ENCODE measurements at regions not wholly inside any gene's neighbourhood (a gene's known extent, or its start where the extent isn't known, plus 50 kb on each side); places are given as distances from the start of the nearest gene placed in this dataset.

DNA sequence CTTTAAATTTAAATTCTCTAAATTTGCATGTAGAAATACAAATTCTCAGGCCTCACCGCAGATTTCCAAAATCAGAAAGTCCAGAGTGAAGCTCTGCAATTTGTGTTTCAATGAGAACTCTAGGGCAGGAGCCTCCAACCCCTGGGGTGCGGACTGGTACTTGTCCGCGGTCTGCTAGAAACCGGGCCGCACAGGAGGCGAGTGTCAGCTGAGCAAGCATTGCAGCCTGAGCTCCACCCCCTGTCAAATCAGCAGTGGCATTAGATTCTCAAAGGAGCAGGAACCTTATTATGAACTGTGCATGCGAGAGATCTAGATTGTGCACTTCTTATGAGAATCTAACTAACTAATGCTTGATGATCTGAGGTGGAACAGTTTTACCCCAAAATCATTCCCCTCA, 203.0 kb upstream of the PCSK2 start:
- Histone ChIP-seq H3K36me3 (ENCODE audit: insufficient read depth, low read length) (no peaks in the 10 kb centered on the region), H4K20me1 (ENCODE audit: insufficient read depth, low read length) (no peaks in the 10 kb centered on the region), H3K9me3 (ENCODE audit: insufficient read depth, low read depth, low read length) (no peaks in the 10 kb centered on the region), H3K27me3 (ENCODE audit: insufficient read depth, low read length) (no peaks in the 10 kb centered on the region), H2AFZ (ENCODE audit: low read depth, low read length) (peak overlapping the region; percentile 28), H3K79me2 (ENCODE audit: insufficient read depth, low read length) (no peaks in the 10 kb centered on the region), H3K4me3 (ENCODE audit: insufficient read depth, low read depth, low read length) (peak overlapping the region; percentile 37), H3K4me1 (ENCODE audit: insufficient read depth, low read length) (peaks cover 15% of the 10 kb centered on the region), H3K9ac (ENCODE audit: low read length) (no peak overlapping the region), H3K4me2 (ENCODE audit: low read length) (peak overlapping the region; percentile 73), H3K27ac (ENCODE audit: low read depth, low read length) (peak overlapping the region; percentile 57)
- Mint-ChIP-seq H3K27ac (ENCODE audit: unreplicated experiment) (peak overlapping the region; percentile 98), H3K4me3 (ENCODE audit: unreplicated experiment) (peak overlapping the region; percentile 74), H3K9me3 (ENCODE audit: unreplicated experiment) (peaks cover 5% of the 10 kb centered on the region), H3K27me3 (ENCODE audit: low read depth, unreplicated experiment) (peaks cover 3% of the 10 kb centered on the region), H3K4me1 (ENCODE audit: low read depth, unreplicated experiment) (peaks cover 34% of the 10 kb centered on the region), H3K36me3 (ENCODE audit: low read depth, unreplicated experiment) (no peaks in the 10 kb centered on the region)
- DNase-seq (ENCODE audit: low read depth) (peak; percentile 20), FAIRE-seq (no peak)
- TF ChIP-seq, protein P1, sequence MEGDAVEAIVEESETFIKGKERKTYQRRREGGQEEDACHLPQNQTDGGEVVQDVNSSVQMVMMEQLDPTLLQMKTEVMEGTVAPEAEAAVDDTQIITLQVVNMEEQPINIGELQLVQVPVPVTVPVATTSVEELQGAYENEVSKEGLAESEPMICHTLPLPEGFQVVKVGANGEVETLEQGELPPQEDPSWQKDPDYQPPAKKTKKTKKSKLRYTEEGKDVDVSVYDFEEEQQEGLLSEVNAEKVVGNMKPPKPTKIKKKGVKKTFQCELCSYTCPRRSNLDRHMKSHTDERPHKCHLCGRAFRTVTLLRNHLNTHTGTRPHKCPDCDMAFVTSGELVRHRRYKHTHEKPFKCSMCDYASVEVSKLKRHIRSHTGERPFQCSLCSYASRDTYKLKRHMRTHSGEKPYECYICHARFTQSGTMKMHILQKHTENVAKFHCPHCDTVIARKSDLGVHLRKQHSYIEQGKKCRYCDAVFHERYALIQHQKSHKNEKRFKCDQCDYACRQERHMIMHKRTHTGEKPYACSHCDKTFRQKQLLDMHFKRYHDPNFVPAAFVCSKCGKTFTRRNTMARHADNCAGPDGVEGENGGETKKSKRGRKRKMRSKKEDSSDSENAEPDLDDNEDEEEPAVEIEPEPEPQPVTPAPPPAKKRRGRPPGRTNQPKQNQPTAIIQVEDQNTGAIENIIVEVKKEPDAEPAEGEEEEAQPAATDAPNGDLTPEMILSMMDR (IDR thresholded peaks at IDR 0.05; ENCODE audit: insufficient read depth, low read depth, low read length), result no peak

DNA sequence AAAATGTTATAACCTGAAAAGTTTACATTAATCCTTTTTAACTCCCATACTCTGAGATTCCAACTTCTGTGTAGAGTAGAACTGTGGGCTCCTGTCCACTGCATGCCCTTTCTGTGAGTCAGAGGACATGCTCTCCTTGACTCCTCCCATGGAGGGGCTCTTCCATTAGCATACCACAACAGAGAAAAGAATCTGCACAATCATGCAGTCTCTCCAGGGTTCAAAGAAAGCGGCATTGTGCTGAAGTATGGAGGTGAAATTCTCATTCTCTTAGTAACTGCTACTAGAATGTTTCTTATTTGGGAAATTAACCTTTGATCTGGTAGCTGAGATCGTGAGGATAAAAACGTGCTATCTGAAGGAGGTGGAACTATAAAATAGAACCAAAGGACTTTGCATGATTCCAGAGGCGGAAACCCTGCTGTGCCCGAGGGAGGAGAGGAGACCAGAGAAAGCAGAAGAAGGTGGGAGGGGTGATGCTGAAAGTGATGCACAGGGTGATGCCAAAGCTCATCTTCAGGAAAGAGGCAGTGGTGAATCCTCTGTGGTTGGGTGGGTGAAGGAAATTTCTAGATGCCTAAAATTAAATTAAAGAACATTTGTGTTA, 202.2 kb upstream of the PCSK2 start:
- peak overlapping the region; percentile 73 for H3K4me2 ChIP-seq (ENCODE audit: low read length)
- no peaks in the 10 kb centered on the region for H3K79me2 ChIP-seq (ENCODE audit: insufficient read depth, low read length)
- Mint-ChIP-seq H3K4me1 (ENCODE audit: low read depth, unreplicated experiment) (peaks cover 34% of the 10 kb centered on the region), H3K27me3 (ENCODE audit: low read depth, unreplicated experiment) (peaks cover 3% of the 10 kb centered on the region), H3K4me3 (ENCODE audit: unreplicated experiment) (peak overlapping the region; percentile 46), H3K9me3 (ENCODE audit: unreplicated experiment) (peaks cover 5% of the 10 kb centered on the region), H3K27ac (ENCODE audit: unreplicated experiment) (peak overlapping the region; percentile 98), H3K36me3 (ENCODE audit: low read depth, unreplicated experiment) (no peaks in the 10 kb centered on the region)
- no peaks in the 10 kb centered on the region for H3K36me3 ChIP-seq (ENCODE audit: insufficient read depth, low read length)
- H3K27me3 ChIP-seq (ENCODE audit: insufficient read depth, low read length), result no peaks in the 10 kb centered on the region
- FAIRE-seq, result peak; percentile 66
- H3K9ac ChIP-seq (ENCODE audit: low read length), result peak overlapping the region; percentile 29
- H3K9me3 ChIP-seq (ENCODE audit: insufficient read depth, low read depth, low read length), result no peaks in the 10 kb centered on the region
- H3K4me3 ChIP-seq (ENCODE audit: insufficient read depth, low read depth, low read length), result peak overlapping the region; percentile 37
- peak; percentile 87 for DNase-seq (ENCODE audit: low read depth)
- peaks cover 15% of the 10 kb centered on the region for H3K4me1 ChIP-seq (ENCODE audit: insufficient read depth, low read length)
- peak overlapping the region; percentile 57 for H3K27ac ChIP-seq (ENCODE audit: low read depth, low read length)
- no peak overlapping the region for H2AFZ ChIP-seq (ENCODE audit: low read depth, low read length)
- H4K20me1 ChIP-seq (ENCODE audit: insufficient read depth, low read length), result no peaks in the 10 kb centered on the region
- TF ChIP-seq EZH2 (IDR thresholded peaks at IDR 0.05; ENCODE audit: insufficient read depth, low read length), result no peak
- TF ChIP-seq, protein P1 (IDR thresholded peaks at IDR 0.05; ENCODE audit: insufficient read depth, low read depth, low read length), result no peak

DNA sequence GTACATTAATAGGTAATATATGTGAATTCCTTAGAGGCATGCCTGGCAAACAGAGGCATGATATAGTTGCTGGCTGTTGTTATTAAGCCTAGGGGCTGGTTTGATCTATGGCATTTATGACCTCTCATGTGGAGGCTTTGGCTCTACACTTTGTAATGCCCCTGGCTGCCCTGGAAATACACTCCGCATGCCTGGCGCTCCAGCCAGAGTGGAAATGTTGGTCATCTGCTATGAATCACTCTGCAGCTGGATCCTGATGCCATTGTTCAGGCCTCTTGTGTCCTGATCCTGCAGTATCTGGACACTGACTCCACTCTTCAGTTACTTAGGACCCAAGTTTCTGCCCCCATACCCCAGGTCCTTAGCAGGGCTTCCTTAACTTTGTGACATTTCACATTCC, 200.5 kb upstream of the PCSK2 start:
- H3K9me3 Mint-ChIP-seq (ENCODE audit: unreplicated experiment), result peaks cover 6% of the 10 kb centered on the region

More for the DNA sequence above, 200.5 kb upstream of the PCSK2 start:
- Histone ChIP-seq H3K4me3 (ENCODE audit: insufficient read depth, low read depth, low read length) (no peak overlapping the region), H2AFZ (ENCODE audit: low read depth, low read length) (no peak overlapping the region), H3K9me3 (ENCODE audit: insufficient read depth, low read depth, low read length) (no peaks in the 10 kb centered on the region), H3K36me3 (ENCODE audit: insufficient read depth, low read length) (no peaks in the 10 kb centered on the region), H3K27me3 (ENCODE audit: insufficient read depth, low read length) (no peaks in the 10 kb centered on the region), H3K79me2 (ENCODE audit: insufficient read depth, low read length) (no peaks in the 10 kb centered on the region), H4K20me1 (ENCODE audit: insufficient read depth, low read length) (no peaks in the 10 kb centered on the region), H3K4me2 (ENCODE audit: low read length) (peak overlapping the region; percentile 16), H3K9ac (ENCODE audit: low read length) (no peak overlapping the region), H3K27ac (ENCODE audit: low read depth, low read length) (no peak overlapping the region), H3K4me1 (ENCODE audit: insufficient read depth, low read length) (peaks cover 15% of the 10 kb centered on the region)
- Mint-ChIP-seq H3K36me3 (ENCODE audit: low read depth, unreplicated experiment) (no peaks in the 10 kb centered on the region), H3K27me3 (ENCODE audit: low read depth, unreplicated experiment) (no peaks in the 10 kb centered on the region), H3K4me3 (ENCODE audit: unreplicated experiment) (no peak overlapping the region), H3K4me1 (ENCODE audit: low read depth, unreplicated experiment) (peaks cover 34% of the 10 kb centered on the region), H3K27ac (ENCODE audit: unreplicated experiment) (peak overlapping the region; percentile 64)
- TF ChIP-seq, protein P1 (IDR thresholded peaks at IDR 0.05; ENCODE audit: insufficient read depth, low read depth, low read length), result no peak
- TF ChIP-seq EZH2 (IDR thresholded peaks at IDR 0.05; ENCODE audit: insufficient read depth, low read length), result no peak
- FAIRE-seq, result no peak
- peak; percentile 41 for DNase-seq (ENCODE audit: low read depth)
